LNCaP clone FGC (cell line): ENCODE measurements at regions not wholly inside any gene's neighbourhood (a gene's known extent, or its start where the extent isn't known, plus 50 kb on each side); places are given as distances from the start of the nearest gene placed in this dataset.
"Not testable (repeated sequence)": the region's sequence is repeated elsewhere in the genome, so short reads cannot be mapped to it uniquely, and the experiment has no call there.

ENCODE experiments used
- DNase-seq: peaks from one replicate; pipeline ENCODE4 v3.0.0-alpha.2; 2011; ENCODE audit warnings: low read depth
- H3K4me3 ChIP-seq: 2 replicates; pipeline ENCODE4 v1.5.1; 2011; ENCODE audit warnings: mild to moderate bottlenecking, low read depth, low read length, control low read depth
- CTCF ChIP-seq: IDR thresholded peaks from 2 replicates; pipeline ENCODE4 v1.5.1; 2012; ENCODE audit warnings: mild to moderate bottlenecking; ENCODE audit not compliant: control insufficient read depth, insufficient read depth; ENCODE audit errors: extremely low read depth

- TF ChIP-seq CTCF: no peak
- no peak for DNase-seq
- no peak overlapping the region for H3K4me3 ChIP-seq
Measured at GRCh38 chr1:67552336-67552759, 122.1 kb upstream of the SERBP1 start.

GRCh38 chr1:67554204-67554603, 124.0 kb upstream of the SERBP1 start:
- not testable (repeated sequence) for DNase-seq, H3K4me3 ChIP-seq

- TF ChIP-seq CTCF: no peak
- no peak for DNase-seq
- no peak overlapping the region for H3K4me3 ChIP-seq
Measured at GRCh38 chr1:67555461-67556296, 125.5 kb upstream of the SERBP1 start.

GRCh38 chr1:67556297-67556900, 126.2 kb upstream of the SERBP1 start:
- DNase-seq: peak; percentile 50
- TF ChIP-seq CTCF: no peak

GRCh38 chr1:67557696-67558448, 127.1 kb upstream of the GADD45A start:
- TF ChIP-seq CTCF: no peak
- H3K4me3 ChIP-seq: no peak overlapping the region
- no peak for DNase-seq

More at GRCh38 chr1:67556297-67556900, 126.2 kb upstream of the SERBP1 start:
- no peak overlapping the region for H3K4me3 ChIP-seq

- no peak for TF ChIP-seq CTCF
- H3K4me3 ChIP-seq: no peak overlapping the region
- DNase-seq: no peak
Measured at GRCh38 chr1:67558449-67559193, 126.4 kb upstream of the GADD45A start.
